ENCODE measurements at regions not wholly inside any gene's neighbourhood (a gene's known extent, or its start where the extent isn't known, plus 50 kb on each side); places are given as distances from the start of the nearest gene placed in this dataset.

GRCh38 chr7:145848691-145849090 lies 267.9 kb upstream of the CNTNAP2 start:
- TF ChIP-seq CTCF (IDR thresholded peaks at IDR 0.05) = no peak
- TF ChIP-seq POLR2A (IDR thresholded peaks at IDR 0.05) = no peak
